HepG2 (cell line): ENCODE measurements at regions not wholly inside any gene's neighbourhood (a gene's known extent, or its start where the extent isn't known, plus 50 kb on each side); places are given as distances from the start of the nearest gene placed in this dataset.

Experiments
- ATAC-seq: fragments of 200-7000 bp; cut with Tn5 transposase; 3 replicates; pipeline ENCODE4 v1.9.1; 2020; ENCODE audit warnings: mild to moderate bottlenecking, moderate library complexity
- BruUV-seq: library from RNA; stranded (reverse); fragments of 400-500 nt; replicated peaks from 2 replicates; lab custom pipeline; 2021; lab: Mats Ljungman, UMichigan
- CTCF ChIA-PET: fragments of 300-600 bp; formaldehyde crosslinking; extraction: SDS; loops from one replicate; lab custom pipeline; 2021; ENCODE audit warnings: low total read pairs, inconsistent platforms, low intra/inter-chr PET ratio; lab: Yijun Ruan, JAX
- POLR2A ChIA-PET: fragments of 350-600 bp; sonication (Branson Sonifier 250); formaldehyde crosslinking; loops from one replicate; lab custom pipeline; 2020; ENCODE audit warnings: antibody characterized with exemption, inconsistent platforms; lab: Yijun Ruan, JAX
- DNase-seq: peaks from one replicate; pipeline ENCODE4 v3.0.0-alpha.2; 2015; ENCODE audit warnings: low spot score
- FAIRE-seq: peaks from 3 replicates; lab custom pipeline; 2011; peaks lifted over from hg19 to GRCh38; lab: Jason Lieb, UNC
- H2AFZ ChIP-seq: one replicate; pipeline ENCODE4 v1.6.1; 2011; ENCODE audit warnings: low read length, inconsistent platforms
- H3K27ac ChIP-seq: fragments of 300-600 bp; 3 replicates; pipeline ENCODE4 v1.8.0; 2011; ENCODE audit warnings: mixed run types, mild to moderate bottlenecking, mixed read lengths, low read length, inconsistent platforms; ENCODE audit not compliant: insufficient read depth; ENCODE audit errors: extremely low read length
- H3K27me3 ChIP-seq, 2 experiments: fragments of 200-600 bp in 1 of 2; 2 replicates in 1 of 2; 3 replicates in 1 of 2; pipeline versions ENCODE4 v1.6.0 to v1.8.0; 2011; ENCODE audit warnings: low read length in 2 of 2, mild to moderate bottlenecking in 2 of 2, moderate library complexity in 2 of 2, inconsistent platforms in 1 of 2; ENCODE audit not compliant: insufficient read depth in 2 of 2, control insufficient read depth in 1 of 2
- H3K36me3 ChIP-seq, 2 experiments: fragments of 200-600 bp in 1 of 2; replicated peaks in 1 of 2; 2 replicates in 1 of 2; 3 replicates in 1 of 2; pipeline versions ENCODE4 v1.5.1 to v1.8.0; 2011; ENCODE audit warnings: low read length in 2 of 2, inconsistent platforms in 1 of 2; ENCODE audit not compliant: insufficient read depth in 2 of 2, control insufficient read depth in 1 of 2
- H3K4me1 ChIP-seq: 2 replicates; pipeline ENCODE4 v1.5.1; 2012; ENCODE audit warnings: low read length, inconsistent platforms; ENCODE audit not compliant: insufficient read depth
- H3K4me2 ChIP-seq: 2 replicates; pipeline ENCODE4 v1.6.0; 2011; ENCODE audit warnings: low read depth, low read length, inconsistent platforms
- H3K4me3 ChIP-seq, 3 experiments: fragments of 200-600 bp in 1 of 3; sonication (generic), shearing (Covaris generic) in 1 of 3; replicated peaks in 1 of 3; 2 replicates each; pipeline ENCODE4 v1.5.1; 2011 to 2016; ENCODE audit warnings: low read length in 3 of 3, inconsistent platforms in 2 of 3, low read depth in 2 of 3, mild to moderate bottlenecking in 2 of 3, control low read depth in 1 of 3, mixed read lengths in 1 of 3; ENCODE audit not compliant: insufficient read depth in 1 of 3
- H3K79me2 ChIP-seq: one replicate; pipeline ENCODE4 v1.6.1; 2011; ENCODE audit warnings: low read length, inconsistent platforms; ENCODE audit not compliant: insufficient read depth
- H3K9ac ChIP-seq: 2 replicates; pipeline ENCODE4 v1.6.0; 2011; ENCODE audit warnings: mild to moderate bottlenecking, low read depth, low read length, inconsistent platforms; ENCODE audit not compliant: insufficient read depth
- H3K9me3 ChIP-seq: 2 replicates; pipeline ENCODE4 v1.5.1; 2012; ENCODE audit warnings: mild to moderate bottlenecking, low read length
- H4K20me1 ChIP-seq: 2 replicates; pipeline ENCODE4 v1.6.0; 2011; ENCODE audit warnings: inconsistent platforms, mild to moderate bottlenecking, low read length, moderate library complexity; ENCODE audit not compliant: insufficient read depth
- ARNTL ChIP-seq: sonication (generic); formaldehyde crosslinking; IDR thresholded peaks from 2 replicates; pipeline ENCODE4 v1.4.0; 2020; ENCODE audit warnings: mild to moderate bottlenecking, missing genetic modification reagents
- ATF2 ChIP-seq: sonication (generic); formaldehyde crosslinking; IDR thresholded peaks from 2 replicates; pipeline ENCODE4 v1.4.0; 2020; ENCODE audit warnings: missing genetic modification reagents
- ATRX ChIP-seq: sonication (generic); formaldehyde crosslinking; IDR thresholded peaks from 2 replicates; pipeline ENCODE4 v1.4.0; 2020; ENCODE audit warnings: missing genetic modification reagents, borderline replicate concordance
- CSRNP1 ChIP-seq: sonication (generic); formaldehyde crosslinking; IDR thresholded peaks from 2 replicates; pipeline ENCODE4 v1.8.1; 2023; ENCODE audit warnings: mild to moderate bottlenecking, missing genetic modification reagents
- ETV5 ChIP-seq: IDR thresholded peaks from 2 replicates; pipeline ENCODE4 v1.6.1; 2018; ENCODE audit warnings: missing biosample characterization, missing genetic modification reagents, inconsistent platforms, borderline replicate concordance
- FIP1L1 ChIP-seq: fragments of 200-400 bp; formaldehyde crosslinking; IDR thresholded peaks from 2 replicates; pipeline ENCODE4 v1.6.1; 2018; ENCODE audit warnings: low read depth, mild to moderate bottlenecking, low read length, moderate library complexity, borderline replicate concordance; ENCODE audit not compliant: insufficient read depth
- HDAC6 ChIP-seq: fragments of 200-600 bp; sonication (generic); IDR thresholded peaks from 2 replicates; pipeline ENCODE4 v1.7.0; 2017; ENCODE audit warnings: mild to moderate bottlenecking, antibody characterized with exemption, low read length, low read depth
- HOXA3 ChIP-seq: sonication (generic); formaldehyde crosslinking; IDR thresholded peaks from 2 replicates; pipeline ENCODE4 v1.5.0; 2020; ENCODE audit warnings: missing genetic modification reagents
- MEIS2 ChIP-seq: sonication (generic); formaldehyde crosslinking; IDR thresholded peaks from 2 replicates; pipeline ENCODE4 v1.9.0; 2021; ENCODE audit warnings: mild to moderate bottlenecking, missing genetic modification reagents
- NFYB ChIP-seq: sonication (generic); formaldehyde crosslinking; IDR thresholded peaks from 2 replicates; pipeline ENCODE4 v1.4.0; 2020; ENCODE audit warnings: missing genetic modification reagents
- PCBP1 ChIP-seq: fragments of 200-400 bp; formaldehyde crosslinking; IDR thresholded peaks from 2 replicates; pipeline ENCODE4 v1.6.1; 2017; ENCODE audit warnings: mild to moderate bottlenecking, low read depth, low read length, borderline replicate concordance
- ZNF138 ChIP-seq: sonication (generic); formaldehyde crosslinking; IDR thresholded peaks from 2 replicates; pipeline ENCODE4 v1.5.0; 2020; ENCODE audit warnings: mild to moderate bottlenecking, low read depth, missing genetic modification reagents
- ZNF501 ChIP-seq: sonication (generic); formaldehyde crosslinking; IDR thresholded peaks from 2 replicates; pipeline ENCODE4 v1.5.1; 2020; ENCODE audit warnings: mild to moderate bottlenecking, moderate library complexity, missing genetic modification reagents
- ZNF552 ChIP-seq: sonication (generic); formaldehyde crosslinking; IDR thresholded peaks from 2 replicates; pipeline ENCODE4 v1.9.0; 2022; ENCODE audit warnings: missing genetic modification reagents, mild to moderate bottlenecking, borderline replicate concordance
- ZNF773 ChIP-seq: sonication (generic); formaldehyde crosslinking; IDR thresholded peaks from 2 replicates; pipeline ENCODE4 v1.4.0; 2020; ENCODE audit warnings: missing genetic modification reagents, borderline replicate concordance
- WGBS: methylation state at CpG from one replicate; pipeline ENCODE4 v1.1.6; 2017; ENCODE audit warnings: low lambda C conversion rate; 5-methylcytosine and 5-hydroxymethylcytosine counted together
- in situ Hi-C: cut with HindIII; loops from 2 replicates; pipeline ENCODE4 v1.10.0; 2017; ENCODE audit warnings: low pct_unique_long_range_greater_than_20kb; ENCODE audit not compliant: extremely low pct_ligation_motif_present
- intact Hi-C: fragments of 100-400 bp; cut with micrococcal nuclease; formaldehyde crosslinking; loops from one replicate; pipeline ENCODE4 v1.10.0; 2022; ENCODE audit not compliant: unreplicated experiment

DNA sequence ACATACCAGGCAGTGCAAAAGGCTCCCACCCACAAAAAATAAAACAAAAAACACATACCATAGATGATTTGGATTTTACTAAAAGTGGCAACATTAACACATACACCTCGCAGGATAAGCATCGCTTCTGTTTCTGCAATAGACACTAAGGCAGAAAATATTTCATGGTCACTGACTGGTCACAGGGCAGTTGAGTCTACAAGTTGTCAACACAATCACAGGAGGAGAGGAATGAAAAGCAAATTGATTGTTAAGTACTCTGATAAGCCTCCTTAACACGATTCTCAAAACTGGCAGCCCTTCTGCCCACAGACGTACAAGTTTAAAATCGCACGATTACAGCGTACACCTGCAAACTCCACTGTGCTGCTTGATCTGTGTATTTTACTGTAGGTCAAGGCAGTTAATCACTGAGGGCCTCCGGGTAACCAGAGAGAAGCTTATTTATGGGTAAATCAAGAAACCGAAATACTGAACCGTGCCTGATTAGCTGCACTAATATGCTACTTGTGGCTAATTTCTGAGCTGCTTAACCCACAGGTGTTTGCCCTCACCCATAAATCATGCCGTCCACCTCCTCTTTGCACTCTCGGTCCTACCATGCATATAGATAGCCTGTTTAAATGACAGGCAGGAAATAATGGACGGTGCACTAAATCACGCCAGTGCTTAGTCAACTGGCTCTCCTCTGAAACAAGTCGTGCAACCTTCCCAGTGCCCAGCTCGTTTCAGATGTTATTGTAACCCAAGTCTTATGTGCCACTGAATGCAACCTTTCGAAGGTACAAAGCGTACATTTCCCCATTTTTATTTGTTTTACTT, 659.4 kb upstream of the ADAMTS16 start:
- H3K27ac ChIP-seq, result no peak overlapping the region
- FAIRE-seq (no peak), ATAC-seq (no peak), DNase-seq (no peak)
- TF ChIP-seq ATF2 (CRISPR knock-in tag), result no peak
- no peak for TF ChIP-seq HOXA3 (CRISPR knock-in tag)
- no peak for TF ChIP-seq ARNTL (CRISPR knock-in tag)
- TF ChIP-seq NFYB (CRISPR knock-in tag), result no peak
- no peak for TF ChIP-seq ZNF501
- TF ChIP-seq HDAC6, result no peak
- TF ChIP-seq PCBP1, result no peak
- TF ChIP-seq ZNF552 (CRISPR knock-in tag), result no peak
- TF ChIP-seq ZNF773 (CRISPR knock-in tag), result no peak
- no peak for TF ChIP-seq ATRX (CRISPR knock-in tag)
- TF ChIP-seq FIP1L1, result no peak
- no peak for TF ChIP-seq ETV5
- TF ChIP-seq ZNF138 (CRISPR knock-in tag), result no peak
- no peak for TF ChIP-seq CSRNP1 (CRISPR knock-in tag)
- TF ChIP-seq MEIS2 (CRISPR knock-in tag), result no peak
- POLR2A ChIA-PET, result no interaction called here
- WGBS, result 34% methylated on average over 18 of the region's 18 CpGs
- H3K4me1 ChIP-seq, result no peaks in the 10 kb centered on the region
- H4K20me1 ChIP-seq, result no peaks in the 10 kb centered on the region
- no TSS peak for BruUV-seq
- no peak overlapping the region for H3K4me3 ChIP-seq
- CTCF ChIA-PET, result no interaction called here
- H3K9ac ChIP-seq, result no peak overlapping the region
- no peak overlapping the region for H3K4me2 ChIP-seq
- H2AFZ ChIP-seq, result no peak overlapping the region
- peaks cover 79% of the 10 kb centered on the region for H3K9me3 ChIP-seq
- no peaks in the 10 kb centered on the region for H3K36me3 ChIP-seq
- in situ Hi-C loops (no loop called here), intact Hi-C loops (no loop called here)
- H3K27me3 ChIP-seq, result no peaks in the 10 kb centered on the region
- no peaks in the 10 kb centered on the region for H3K79me2 ChIP-seq
